IMR-90 (cell line): ENCODE measurements at regions not wholly inside any gene's neighbourhood (a gene's known extent, or its start where the extent isn't known, plus 50 kb on each side); places are given as distances from the start of the nearest gene placed in this dataset.
A peak's percentile ranks its signal among the peaks of the same experiment; 100 is the strongest.

Experiments used
- ATAC-seq: fragments of 200-7000 bp; cut with Tn5 transposase; 2 replicates; pipeline ENCODE4 v1.9.1; 2020; ENCODE audit warnings: low read depth, mild to moderate bottlenecking, moderate library complexity
- BruUV-seq: library from RNA; stranded (reverse); fragments of 400-500 nt; replicated peaks from 2 replicates; lab custom pipeline; 2021; lab: Mats Ljungman, UMichigan
- CTCF ChIA-PET: fragments of 300-600 bp; formaldehyde crosslinking; extraction: SDS; loops from one replicate; lab custom pipeline; 2021; ENCODE audit warnings: antibody characterized with exemption; lab: Yijun Ruan, JAX
- POLR2A ChIA-PET: fragments of 300-600 bp; sonication (Branson Sonifier 250); formaldehyde crosslinking; loops from one replicate; lab custom pipeline; 2022; ENCODE audit warnings: antibody characterized with exemption; ENCODE audit not compliant: unreplicated experiment; lab: Charles Lee
- DNase-seq: peaks from one replicate; pipeline ENCODE4 v3.0.0; 2013
- H2AFZ ChIP-seq: replicated peaks from 2 replicates; pipeline ENCODE3; 2013; ENCODE audit warnings: low read length, mild to moderate bottlenecking; ENCODE audit not compliant: poor library complexity
- H2AK5ac ChIP-seq: 2 replicates; pipeline ENCODE4 v1.6.1; 2013; ENCODE audit warnings: low read depth, low read length, inconsistent platforms
- H2AK9ac ChIP-seq: replicated peaks from 2 replicates; pipeline ENCODE3; 2013; ENCODE audit warnings: mild to moderate bottlenecking, low read depth, low read length, moderate library complexity; ENCODE audit not compliant: poor library complexity
- H2BK120ac ChIP-seq: 2 replicates; pipeline ENCODE4 v1.6.1; 2013; ENCODE audit warnings: low read depth, low read length, inconsistent platforms
- H2BK15ac ChIP-seq: 3 replicates; pipeline ENCODE4 v1.6.1; 2013; ENCODE audit warnings: low read depth, low read length, inconsistent platforms
- H2BK20ac ChIP-seq: 2 replicates; pipeline ENCODE4 v1.6.1; 2013; ENCODE audit warnings: low read depth, mild to moderate bottlenecking, inconsistent platforms, low read length, moderate library complexity
- H2BK5ac ChIP-seq: 2 replicates; pipeline ENCODE4 v1.6.1; 2013; ENCODE audit warnings: mild to moderate bottlenecking, low read depth, low read length, inconsistent platforms; ENCODE audit not compliant: poor library complexity, severe bottlenecking
- H3K14ac ChIP-seq: replicated peaks from 2 replicates; pipeline ENCODE4 v1.6.1; 2013; ENCODE audit warnings: low read depth, low read length, inconsistent platforms
- H3K18ac ChIP-seq: 2 replicates; pipeline ENCODE4 v1.6.1; 2013; ENCODE audit warnings: low read depth, low read length, control low read depth
- H3K23ac ChIP-seq: 2 replicates; pipeline ENCODE4 v1.6.1; 2013; ENCODE audit warnings: low read depth, low read length, inconsistent platforms
- H3K27ac ChIP-seq: 2 replicates; pipeline ENCODE4 v1.5.1; 2013; ENCODE audit warnings: mild to moderate bottlenecking, control low read depth, low read length; ENCODE audit not compliant: insufficient read depth
- H3K27me3 ChIP-seq: 2 replicates; pipeline ENCODE4 v1.6.1; 2013; ENCODE audit warnings: low read length; ENCODE audit not compliant: control insufficient read depth, insufficient read depth
- H3K36me3 ChIP-seq: 2 replicates; pipeline ENCODE4 v1.6.1; 2013; ENCODE audit warnings: low read length, mixed read lengths; ENCODE audit not compliant: control insufficient read depth, insufficient read depth
- H3K4ac ChIP-seq: 2 replicates; pipeline ENCODE4 v1.6.1; 2013; ENCODE audit warnings: low read depth, low read length, inconsistent platforms
- H3K4me1 ChIP-seq: 2 replicates; pipeline ENCODE4 v1.6.1; 2013; ENCODE audit warnings: low read length, mixed read lengths; ENCODE audit not compliant: control insufficient read depth, insufficient read depth
- H3K4me2 ChIP-seq: 2 replicates; pipeline ENCODE4 v1.6.1; 2013; ENCODE audit warnings: low read depth, mild to moderate bottlenecking, control low read depth, low read length, moderate library complexity
- H3K4me3 ChIP-seq: 2 replicates; pipeline ENCODE4 v1.5.1; 2013; ENCODE audit warnings: low read depth, mild to moderate bottlenecking, control low read depth, low read length, moderate library complexity; ENCODE audit not compliant: insufficient read depth
- H3K56ac ChIP-seq: 2 replicates; pipeline ENCODE4 v1.6.1; 2013; ENCODE audit warnings: low read length, inconsistent platforms; ENCODE audit not compliant: insufficient read depth; ENCODE audit errors: extremely low read depth
- H3K79me1 ChIP-seq, 2 experiments: 2 replicates each; pipeline ENCODE4 v1.6.1; 2013; ENCODE audit warnings: low read length in 2 of 2, inconsistent platforms in 1 of 2, low read depth in 1 of 2
- H3K9ac ChIP-seq: 2 replicates; pipeline ENCODE4 v1.6.1; 2013; ENCODE audit warnings: low read depth, low read length, control low read depth
- H3K9me1 ChIP-seq: 2 replicates; pipeline ENCODE4 v1.6.1; 2013; ENCODE audit warnings: low read length, inconsistent platforms; ENCODE audit not compliant: insufficient read depth
- H3K9me3 ChIP-seq: 2 replicates; pipeline ENCODE4 v1.6.1; 2013; ENCODE audit warnings: low read length; ENCODE audit not compliant: control insufficient read depth, insufficient read depth
- H4K20me1 ChIP-seq: 2 replicates; pipeline ENCODE4 v1.6.1; 2013; ENCODE audit warnings: low read length, inconsistent platforms; ENCODE audit not compliant: insufficient read depth
- H4K5ac ChIP-seq: 2 replicates; pipeline ENCODE4 v1.6.1; 2013; ENCODE audit warnings: mild to moderate bottlenecking, low read depth, low read length, control low read depth
- H4K8ac ChIP-seq, 2 experiments: 2 replicates each; pipeline ENCODE4 v1.6.1; 2013; ENCODE audit warnings: low read depth in 2 of 2, low read length in 2 of 2, control low read depth in 1 of 2, inconsistent platforms in 1 of 2
- H4K91ac ChIP-seq: 2 replicates; pipeline ENCODE4 v1.6.1; 2013; ENCODE audit warnings: low read depth, low read length, inconsistent platforms; ENCODE audit not compliant: insufficient read depth
- ELK1 ChIP-seq: fragments of 150-350 bp; IDR thresholded peaks from 2 replicates; pipeline ENCODE4 v1.6.1; 2016; ENCODE audit warnings: low read depth, mild to moderate bottlenecking, low read length, moderate library complexity, borderline replicate concordance
- MAFK ChIP-seq: IDR thresholded peaks from 2 replicates; pipeline ENCODE4 v1.6.1; 2012; ENCODE audit warnings: low read depth, low read length, improper control_type of control experiment
- MAZ ChIP-seq: IDR thresholded peaks from 2 replicates; pipeline ENCODE4 v1.6.1; 2012; ENCODE audit warnings: low read depth, mild to moderate bottlenecking, low read length, improper control_type of control experiment, moderate library complexity, borderline replicate concordance
- NFE2L2 ChIP-seq: fragments of 150-350 bp; IDR thresholded peaks from 2 replicates; pipeline ENCODE4 v1.6.1; 2016; ENCODE audit warnings: low read depth, mild to moderate bottlenecking, low read length
- POLR2A ChIP-seq: IDR thresholded peaks from 2 replicates; pipeline ENCODE4 v1.6.1; 2012; ENCODE audit warnings: mild to moderate bottlenecking, low read depth, low read length
- RFX5 ChIP-seq: IDR thresholded peaks from 2 replicates; pipeline ENCODE4 v1.8.0; 2012; ENCODE audit warnings: low read depth, mild to moderate bottlenecking, low read length, moderate library complexity
- SMC3 ChIP-seq: fragments of 150-350 bp; IDR thresholded peaks from 2 replicates; pipeline ENCODE4 v1.6.1; 2016; ENCODE audit warnings: low read depth, mild to moderate bottlenecking, antibody characterized with exemption, low read length, moderate library complexity
- USF2 ChIP-seq: fragments of 150-350 bp; IDR thresholded peaks from 2 replicates; pipeline ENCODE4 v1.6.1; 2017; ENCODE audit warnings: mild to moderate bottlenecking, antibody characterized with exemption, low read length, low read depth
- WGBS, 2 experiments: methylation state at CpG; one replicate each; pipeline versions ENCODE4 v1.1.5 to v1.1.7; 2013; ENCODE audit warnings: missing lambda C conversion rate in 2 of 2; ENCODE audit not compliant: insufficient read length in 1 of 2; ENCODE audit errors: extremely low coverage in 2 of 2; 5-methylcytosine and 5-hydroxymethylcytosine counted together
- dilution Hi-C: fragments of 300-500 bp; cut with HindIII; formaldehyde crosslinking; loops from one replicate; pipeline ENCODE4 v1.14.3; 2018; ENCODE audit warnings: low sequenced_read_pairs; ENCODE audit not compliant: unreplicated experiment
- in situ Hi-C: fragments of 300-500 bp; cut with MboI; formaldehyde crosslinking; loops from 3 replicates; pipeline ENCODE4 v1.14.3; 2019; ENCODE audit warnings: low sequenced_read_pairs, inconsistent platforms, mixed read lengths
- intact Hi-C: fragments of 100-400 bp; cut with micrococcal nuclease; formaldehyde crosslinking; loops from 2 replicates; pipeline ENCODE4 v1.10.0; 2022

- TF ChIP-seq SMC3, result no peak
Observed at GRCh38 chr1:194167956-194168640, 981.7 kb upstream of the B3GALT2 start (continued).

GRCh38 chr1:194164755-194165154 is 978.3 kb upstream of the B3GALT2 start:
- Histone ChIP-seq H3K9me3 (no peaks in the 10 kb centered on the region), H2BK120ac (no peak overlapping the region), H3K23ac (no peak overlapping the region), H4K91ac (no peak overlapping the region), H3K27me3 (no peaks in the 10 kb centered on the region), H3K4me3 (no peak overlapping the region), H3K79me1 (no peaks in the 10 kb centered on the region), H4K5ac (no peak overlapping the region), H3K4ac (no peak overlapping the region), H2AK9ac (no peak overlapping the region), H3K14ac (no peak overlapping the region), H3K4me2 (no peak overlapping the region), H2AK5ac (no peak overlapping the region), H3K4me1 (no peaks in the 10 kb centered on the region), H2BK5ac (no peak overlapping the region), H2AFZ (no peak overlapping the region), H4K8ac (no peak overlapping the region), H3K18ac (no peak overlapping the region), H3K56ac (no peak overlapping the region), H3K9me1 (no peaks in the 10 kb centered on the region), H4K20me1 (no peaks in the 10 kb centered on the region), H3K36me3 (no peaks in the 10 kb centered on the region), H2BK20ac (no peak overlapping the region), H3K9ac (no peak overlapping the region), H2BK15ac (no peak overlapping the region), H3K27ac (no peak overlapping the region)
- TF ChIP-seq POLR2A, result no peak
- TF ChIP-seq USF2, result no peak
- no peak for TF ChIP-seq MAZ
- no peak for TF ChIP-seq NFE2L2
- TF ChIP-seq RFX5, result no peak
- TF ChIP-seq ELK1, result no peak
- TF ChIP-seq MAFK, result peak; percentile 74
- ChIA-PET CTCF (no interaction called here), POLR2A (no interaction called here)
- no peak for DNase-seq
- WGBS, 2 experiments, result no CpG with 5 or more reads among the region's 1 CpG
- no TSS peak for BruUV-seq
- ATAC-seq, result no peak
- in situ Hi-C loops, result no loop called here
- intact Hi-C loops, result loop anchor here (10.0 kb wide), 1 partner anchor 760 kb away; no protein-coding TSS in a partner anchor
- dilution Hi-C loops, result no loop called here
